Islet precursor cell (in vitro differentiated cells): ENCODE measurements at regions not wholly inside any gene's neighbourhood (a gene's known extent, or its start where the extent isn't known, plus 50 kb on each side); places are given as distances from the start of the nearest gene placed in this dataset.

Experiments
- DNase-seq: peaks from one replicate; pipeline ENCODE4 v3.0.0-alpha.2; 2018

GRCh38 chrX:9148615-9149399, 114.9 kb upstream of the FAM9B start:
- DNase-seq, result peak; percentile 86

DNA sequence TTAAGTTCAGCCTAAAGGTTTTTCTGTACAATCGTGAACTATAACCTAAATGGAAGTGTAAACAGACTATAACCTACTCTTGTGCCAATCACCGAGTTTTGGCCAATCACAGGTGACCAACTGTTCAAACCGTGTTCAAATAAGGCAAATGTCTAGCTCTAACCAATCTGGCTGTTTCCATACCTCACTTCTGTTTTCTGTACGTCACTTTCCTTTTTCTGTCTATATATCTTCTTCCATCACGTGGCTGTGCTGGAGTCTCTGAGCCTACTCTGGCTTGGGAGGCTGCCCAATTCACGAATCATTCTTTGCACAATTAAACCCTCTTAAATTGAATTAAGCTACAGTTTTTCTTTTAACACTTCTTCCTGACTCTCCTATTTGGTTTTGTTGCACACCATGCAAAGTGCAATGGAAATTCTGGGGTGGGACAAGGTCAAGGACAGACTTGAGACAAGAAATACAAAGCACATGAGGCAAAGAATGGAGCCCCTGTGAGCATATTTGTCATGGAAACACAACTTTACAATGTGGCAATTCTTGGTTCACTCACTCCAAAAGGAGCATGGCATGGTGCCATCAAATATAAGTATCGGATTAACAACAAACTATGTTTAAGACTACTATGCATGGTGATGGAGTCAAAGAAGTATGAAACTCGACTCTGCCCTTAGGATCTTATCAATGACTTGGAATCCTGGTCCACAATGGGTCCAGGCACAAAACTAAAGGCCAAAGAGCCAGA, 115.7 kb upstream of the FAM9B start:
- DNase-seq, result no peak

GRCh38 chrX:9151772-9152307, 117.9 kb upstream of the FAM9B start:
- no peak for DNase-seq

GRCh38 chrX:9153300-9153699, 119.4 kb upstream of the FAM9B start:
- no peak for DNase-seq

DNA sequence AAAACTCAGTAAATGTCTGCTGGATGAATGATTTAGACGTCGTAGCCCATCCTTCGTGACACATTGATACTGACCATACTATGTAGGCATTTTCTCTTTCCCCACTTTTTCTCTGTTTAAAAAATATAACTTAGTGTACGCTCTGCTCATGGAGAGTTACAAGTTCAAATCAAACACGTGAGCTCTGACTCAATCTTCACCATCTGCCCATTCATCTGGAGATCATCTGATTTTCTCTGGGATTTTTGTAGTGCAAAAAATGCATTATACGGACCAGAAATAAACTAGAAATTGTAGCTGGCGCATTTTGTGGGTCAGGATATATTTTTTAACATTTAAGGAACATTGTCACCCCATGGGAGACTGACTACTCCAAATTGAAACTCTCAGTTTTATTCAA, 124.7 kb upstream of the FAM9B start:
- DNase-seq, result no peak

- DNase-seq, result no peak
Measured at GRCh38 chrX:9160698-9161329, 126.9 kb upstream of the FAM9B start.

GRCh38 chrX:9162698-9163097, 128.8 kb upstream of the FAM9B start:
- no peak for DNase-seq

- DNase-seq, result no peak
Measured at GRCh38 chrX:9163214-9163709, 129.3 kb upstream of the FAM9B start.

DNA sequence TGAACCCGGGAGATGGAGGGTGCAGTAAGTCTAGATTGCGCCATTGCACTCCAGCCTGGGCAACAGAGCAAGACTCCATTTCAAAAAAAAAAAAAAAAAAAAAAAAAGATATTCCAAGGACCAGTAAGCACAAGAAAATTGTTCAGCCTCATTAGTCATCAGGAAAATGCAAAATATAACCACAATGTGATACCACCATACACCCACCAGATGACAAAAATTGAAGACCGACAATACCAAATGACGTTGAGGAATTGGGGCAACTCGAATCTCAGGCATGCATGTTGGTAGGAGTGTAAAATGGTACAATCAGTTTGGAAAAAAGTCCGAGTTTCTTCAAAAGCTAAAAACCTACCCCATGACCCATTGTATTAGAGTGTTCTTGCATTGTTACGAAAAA, 130.2 kb upstream of the FAM9B start:
- DNase-seq, result no peak

DNA sequence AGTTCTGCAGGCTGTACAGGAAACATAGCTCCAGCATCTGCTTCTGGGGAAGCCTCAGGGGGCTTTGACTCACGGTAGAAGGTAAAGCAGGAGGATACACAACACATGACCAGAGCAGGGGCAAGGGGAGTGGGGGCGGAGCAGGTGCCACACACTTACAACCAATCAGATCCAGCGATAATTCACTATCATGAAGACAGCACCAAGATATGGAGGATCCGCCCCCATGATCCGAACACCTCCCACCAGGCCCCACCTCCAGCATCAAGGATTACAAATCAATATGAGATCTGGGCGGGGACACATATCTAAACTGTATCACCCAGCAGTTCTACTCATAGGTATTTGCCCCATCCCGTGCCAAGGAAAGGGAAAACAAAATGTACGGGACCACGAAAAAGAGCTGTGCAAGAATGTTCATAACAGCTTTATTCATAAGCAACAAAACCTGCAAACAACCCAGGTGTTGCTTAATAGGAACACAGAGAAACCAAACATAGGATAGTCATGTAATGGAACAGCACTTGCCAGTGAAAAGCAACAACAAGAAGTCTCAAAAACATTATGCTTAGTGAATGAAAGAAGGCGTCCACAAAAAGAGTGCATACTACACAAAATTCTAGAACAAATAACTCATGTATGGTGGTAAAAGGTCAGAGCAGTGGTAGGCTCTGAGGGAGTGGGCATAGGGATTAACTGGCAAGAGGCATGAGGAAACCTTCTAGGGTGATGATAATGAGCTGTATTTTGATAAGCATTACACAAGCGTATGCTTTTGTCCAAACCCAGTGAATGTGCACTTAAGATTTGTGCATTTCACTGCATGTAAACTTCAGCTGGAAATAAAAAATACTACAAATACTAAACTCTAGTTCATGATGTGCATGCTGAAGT, 130.9 kb upstream of the FAM9B start:
- DNase-seq, result no peak

DNA sequence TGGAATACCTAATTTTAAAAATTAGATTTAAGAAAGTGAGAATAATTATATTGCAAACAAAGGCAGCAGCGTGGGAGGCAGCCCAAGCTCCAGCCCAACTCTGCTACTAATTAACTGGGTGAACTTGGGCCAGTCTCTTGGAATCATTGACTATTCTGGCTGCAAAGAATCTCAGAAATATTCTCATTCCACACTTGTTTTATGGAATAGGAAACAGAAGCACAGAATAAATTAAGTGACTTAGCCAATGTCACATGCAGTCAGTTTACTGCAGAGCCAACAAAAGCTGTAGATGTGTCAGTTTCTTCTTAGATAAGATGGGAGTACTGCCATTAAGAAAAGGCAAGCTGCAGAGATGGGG, 132.6 kb upstream of the FAM9B start:
- no peak for DNase-seq

GRCh38 chrX:9171841-9172463, 138.0 kb upstream of the FAM9B start:
- DNase-seq, result no peak

DNA sequence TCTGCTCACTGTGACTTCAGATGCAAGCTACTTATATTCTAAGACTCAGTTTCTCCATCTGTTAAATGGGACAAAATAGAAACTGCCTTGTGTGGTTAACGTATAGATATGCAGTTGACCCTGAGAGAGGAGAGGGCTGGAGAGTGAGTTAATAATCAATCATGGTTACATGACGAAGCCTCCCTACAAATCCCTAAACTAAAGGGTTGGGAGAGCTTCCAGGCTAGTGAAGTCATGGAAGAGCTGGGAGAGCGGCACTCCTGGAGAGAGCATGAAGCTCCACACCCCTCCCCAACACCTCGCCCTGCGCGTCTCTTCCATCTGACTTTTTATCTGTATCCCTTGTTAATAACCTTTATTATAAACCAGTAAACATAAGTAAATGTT, 138.5 kb upstream of the FAM9B start:
- DNase-seq, result no peak

GRCh38 chrX:9180623-9181022, 146.7 kb upstream of the FAM9B start:
- DNase-seq, result no peak

DNA sequence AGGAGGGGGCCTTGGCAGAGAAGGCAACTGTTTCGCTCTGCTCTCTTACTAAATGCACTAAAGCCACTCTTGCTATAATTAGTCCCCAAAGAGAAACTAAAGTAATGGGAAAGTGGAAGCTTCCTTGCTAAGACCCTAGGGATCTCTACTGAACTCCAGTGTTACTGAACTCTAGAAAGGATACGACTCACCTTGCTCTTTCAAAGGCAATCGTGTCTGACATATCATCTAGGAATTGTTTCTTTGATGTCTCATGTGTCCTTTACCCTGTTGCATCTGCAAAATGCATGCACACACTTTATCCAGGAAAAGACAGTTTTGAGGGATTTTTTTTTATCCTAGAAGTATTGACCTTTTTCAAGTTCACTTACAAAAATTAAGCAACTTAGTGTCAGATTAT, 148.1 kb upstream of the FAM9B start:
- DNase-seq, result no peak

DNA sequence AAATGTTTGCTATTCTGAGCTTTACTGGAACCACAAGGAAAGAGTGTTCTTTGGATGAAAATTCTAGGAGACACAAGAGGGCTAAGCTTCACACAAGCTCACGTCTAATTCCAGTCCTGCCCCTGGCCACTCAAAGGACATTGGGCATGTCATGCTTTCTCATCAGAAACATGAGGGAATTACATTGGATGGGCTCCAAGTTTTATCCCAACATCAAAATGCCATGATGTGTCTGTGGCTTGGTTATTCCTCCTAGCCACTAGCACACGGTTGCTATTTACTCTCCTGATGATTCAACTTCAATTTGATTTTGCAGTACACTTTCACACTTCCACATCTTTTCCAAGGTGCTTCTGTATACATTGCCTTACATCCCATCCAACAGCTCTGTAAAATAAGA, 149.6 kb upstream of the FAM9B start:
- no peak for DNase-seq

DNA sequence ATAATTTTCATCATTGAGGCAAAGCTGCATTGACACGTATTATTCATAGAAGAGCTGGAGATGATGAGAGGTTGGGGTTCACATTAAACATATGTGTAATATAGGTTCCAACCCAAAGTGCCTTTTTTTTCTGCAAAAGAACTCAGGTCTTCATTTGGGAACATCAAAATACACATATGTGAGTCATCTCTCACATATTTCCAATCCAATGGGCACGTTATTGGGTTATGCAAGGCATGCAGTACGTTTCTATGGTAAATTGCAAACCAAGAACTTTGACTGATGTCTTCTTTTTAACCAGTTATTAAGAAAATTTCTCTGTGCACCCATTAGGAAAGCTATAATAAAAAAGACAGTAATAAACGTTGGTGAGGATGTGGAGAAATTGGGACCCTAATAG, 150.3 kb upstream of the FAM9B start:
- no peak for DNase-seq

GRCh38 chrX:9188117-9188516, 154.2 kb upstream of the FAM9B start:
- no peak for DNase-seq

DNA sequence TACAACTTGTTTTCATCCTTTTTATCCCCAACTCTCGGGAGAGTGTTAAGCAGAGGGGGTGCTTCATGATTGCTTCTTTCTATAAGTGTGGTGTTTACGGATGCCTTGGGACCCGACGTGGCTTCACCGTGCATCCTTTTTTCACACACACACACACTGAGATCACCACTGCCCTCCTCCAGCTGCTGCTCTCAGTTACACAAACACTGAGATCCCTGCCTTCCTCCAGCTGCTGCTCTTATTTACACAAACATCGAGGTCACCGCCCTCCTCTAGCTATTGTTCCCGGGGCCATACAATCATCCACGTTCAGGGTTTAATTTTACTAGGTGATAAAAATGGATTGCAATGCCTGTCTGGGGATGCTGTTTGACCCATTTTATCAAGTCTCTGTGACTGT, 155.4 kb upstream of the FAM9B start:
- DNase-seq, result no peak

- no peak for DNase-seq
Measured at GRCh38 chrX:9191392-9191791, 157.5 kb upstream of the FAM9B start.

DNA sequence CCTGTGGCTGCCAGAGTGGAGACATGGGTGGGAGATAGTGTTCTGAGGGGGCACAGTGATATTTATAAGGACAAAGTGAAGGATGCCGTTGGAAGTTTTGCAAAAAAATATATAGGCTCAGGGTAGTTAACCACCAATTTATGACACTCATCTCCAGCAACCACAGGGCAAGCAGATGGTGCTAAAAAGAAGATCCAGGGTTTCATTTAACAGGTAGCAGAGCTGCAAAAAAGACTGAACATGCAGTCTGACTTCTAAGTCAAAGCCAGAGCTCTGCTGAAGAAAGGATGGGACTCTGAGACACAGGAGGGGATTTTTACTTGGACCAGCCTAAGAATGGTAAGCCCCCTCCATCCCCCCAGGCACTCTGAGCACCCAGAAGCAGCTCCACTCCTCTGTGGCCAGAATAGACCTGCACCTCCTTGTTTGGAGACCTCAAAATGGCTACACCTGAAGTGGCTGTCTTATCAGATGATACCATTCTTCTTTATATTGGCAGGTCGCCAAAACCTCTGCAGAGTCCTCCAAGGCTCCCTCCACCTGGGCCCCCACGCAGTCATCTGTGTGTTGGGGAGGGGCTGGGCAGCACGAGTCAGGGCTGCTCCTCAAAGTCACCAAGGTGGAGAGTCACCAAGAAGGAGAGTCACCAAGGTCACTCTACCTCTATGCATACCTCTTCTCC, 161.4 kb upstream of the FAM9B start:
- DNase-seq, result no peak
